IMR-90 (cell line): ENCODE measurements at regions not wholly inside any gene's neighbourhood (a gene's known extent, or its start where the extent isn't known, plus 50 kb on each side); places are given as distances from the start of the nearest gene placed in this dataset.

ENCODE experiments used
- ATAC-seq: fragments of 200-7000 bp; cut with Tn5 transposase; 2 replicates; pipeline ENCODE4 v1.9.1; 2020; ENCODE audit warnings: low read depth, mild to moderate bottlenecking, moderate library complexity
- BruUV-seq: library from RNA; stranded (reverse); fragments of 400-500 nt; replicated peaks from 2 replicates; lab custom pipeline; 2021; lab: Mats Ljungman, UMichigan
- CTCF ChIA-PET: fragments of 300-600 bp; formaldehyde crosslinking; extraction: SDS; loops from one replicate; lab custom pipeline; 2021; ENCODE audit warnings: antibody characterized with exemption; lab: Yijun Ruan, JAX
- POLR2A ChIA-PET: fragments of 300-600 bp; sonication (Branson Sonifier 250); formaldehyde crosslinking; loops from one replicate; lab custom pipeline; 2022; ENCODE audit warnings: antibody characterized with exemption; ENCODE audit not compliant: unreplicated experiment; lab: Charles Lee
- DNase-seq: peaks from one replicate; pipeline ENCODE4 v3.0.0; 2013
- H2AFZ ChIP-seq: replicated peaks from 2 replicates; pipeline ENCODE3; 2013; ENCODE audit warnings: low read length, mild to moderate bottlenecking; ENCODE audit not compliant: poor library complexity
- H2AK5ac ChIP-seq: 2 replicates; pipeline ENCODE4 v1.6.1; 2013; ENCODE audit warnings: low read depth, low read length, inconsistent platforms
- H2AK9ac ChIP-seq: replicated peaks from 2 replicates; pipeline ENCODE3; 2013; ENCODE audit warnings: mild to moderate bottlenecking, low read depth, low read length, moderate library complexity; ENCODE audit not compliant: poor library complexity
- H2BK120ac ChIP-seq: 2 replicates; pipeline ENCODE4 v1.6.1; 2013; ENCODE audit warnings: low read depth, low read length, inconsistent platforms
- H2BK15ac ChIP-seq: 3 replicates; pipeline ENCODE4 v1.6.1; 2013; ENCODE audit warnings: low read depth, low read length, inconsistent platforms
- H2BK20ac ChIP-seq: 2 replicates; pipeline ENCODE4 v1.6.1; 2013; ENCODE audit warnings: low read depth, mild to moderate bottlenecking, inconsistent platforms, low read length, moderate library complexity
- H2BK5ac ChIP-seq: 2 replicates; pipeline ENCODE4 v1.6.1; 2013; ENCODE audit warnings: mild to moderate bottlenecking, low read depth, low read length, inconsistent platforms; ENCODE audit not compliant: poor library complexity, severe bottlenecking
- H3K14ac ChIP-seq: replicated peaks from 2 replicates; pipeline ENCODE4 v1.6.1; 2013; ENCODE audit warnings: low read depth, low read length, inconsistent platforms
- H3K18ac ChIP-seq: 2 replicates; pipeline ENCODE4 v1.6.1; 2013; ENCODE audit warnings: low read depth, low read length, control low read depth
- H3K23ac ChIP-seq: 2 replicates; pipeline ENCODE4 v1.6.1; 2013; ENCODE audit warnings: low read depth, low read length, inconsistent platforms
- H3K27ac ChIP-seq: 2 replicates; pipeline ENCODE4 v1.5.1; 2013; ENCODE audit warnings: mild to moderate bottlenecking, control low read depth, low read length; ENCODE audit not compliant: insufficient read depth
- H3K27me3 ChIP-seq: 2 replicates; pipeline ENCODE4 v1.6.1; 2013; ENCODE audit warnings: low read length; ENCODE audit not compliant: control insufficient read depth, insufficient read depth
- H3K36me3 ChIP-seq: 2 replicates; pipeline ENCODE4 v1.6.1; 2013; ENCODE audit warnings: low read length, mixed read lengths; ENCODE audit not compliant: control insufficient read depth, insufficient read depth
- H3K4ac ChIP-seq: 2 replicates; pipeline ENCODE4 v1.6.1; 2013; ENCODE audit warnings: low read depth, low read length, inconsistent platforms
- H3K4me1 ChIP-seq: 2 replicates; pipeline ENCODE4 v1.6.1; 2013; ENCODE audit warnings: low read length, mixed read lengths; ENCODE audit not compliant: control insufficient read depth, insufficient read depth
- H3K4me2 ChIP-seq: 2 replicates; pipeline ENCODE4 v1.6.1; 2013; ENCODE audit warnings: low read depth, mild to moderate bottlenecking, control low read depth, low read length, moderate library complexity
- H3K4me3 ChIP-seq: 2 replicates; pipeline ENCODE4 v1.5.1; 2013; ENCODE audit warnings: low read depth, mild to moderate bottlenecking, control low read depth, low read length, moderate library complexity; ENCODE audit not compliant: insufficient read depth
- H3K56ac ChIP-seq: 2 replicates; pipeline ENCODE4 v1.6.1; 2013; ENCODE audit warnings: low read length, inconsistent platforms; ENCODE audit not compliant: insufficient read depth; ENCODE audit errors: extremely low read depth
- H3K79me1 ChIP-seq, 2 experiments: 2 replicates each; pipeline ENCODE4 v1.6.1; 2013; ENCODE audit warnings: low read length in 2 of 2, inconsistent platforms in 1 of 2, low read depth in 1 of 2
- H3K9ac ChIP-seq: 2 replicates; pipeline ENCODE4 v1.6.1; 2013; ENCODE audit warnings: low read depth, low read length, control low read depth
- H3K9me1 ChIP-seq: 2 replicates; pipeline ENCODE4 v1.6.1; 2013; ENCODE audit warnings: low read length, inconsistent platforms; ENCODE audit not compliant: insufficient read depth
- H3K9me3 ChIP-seq: 2 replicates; pipeline ENCODE4 v1.6.1; 2013; ENCODE audit warnings: low read length; ENCODE audit not compliant: control insufficient read depth, insufficient read depth
- H4K20me1 ChIP-seq: 2 replicates; pipeline ENCODE4 v1.6.1; 2013; ENCODE audit warnings: low read length, inconsistent platforms; ENCODE audit not compliant: insufficient read depth
- H4K5ac ChIP-seq: 2 replicates; pipeline ENCODE4 v1.6.1; 2013; ENCODE audit warnings: mild to moderate bottlenecking, low read depth, low read length, control low read depth
- H4K8ac ChIP-seq, 2 experiments: 2 replicates each; pipeline ENCODE4 v1.6.1; 2013; ENCODE audit warnings: low read depth in 2 of 2, low read length in 2 of 2, control low read depth in 1 of 2, inconsistent platforms in 1 of 2
- H4K91ac ChIP-seq: 2 replicates; pipeline ENCODE4 v1.6.1; 2013; ENCODE audit warnings: low read depth, low read length, inconsistent platforms; ENCODE audit not compliant: insufficient read depth
- BHLHE40 ChIP-seq: fragments of 150-350 bp; IDR thresholded peaks from 2 replicates; pipeline ENCODE4 v1.6.1; 2016; ENCODE audit warnings: mild to moderate bottlenecking, low read depth, low read length
- CEBPB ChIP-seq: IDR thresholded peaks from 2 replicates; pipeline ENCODE4 v1.6.1; 2012; ENCODE audit warnings: low read depth, low read length, improper control_type of control experiment
- CHD1 ChIP-seq: IDR thresholded peaks from 2 replicates; pipeline ENCODE4 v1.6.1; 2012; ENCODE audit warnings: low read depth, low read length, improper control_type of control experiment
- CTCF ChIP-seq: conservative IDR thresholded peaks from 2 replicates; pipeline ENCODE4 v1.5.1; 2012; ENCODE audit warnings: mild to moderate bottlenecking, low read depth, low read length, improper control_type of control experiment
- MAFK ChIP-seq: IDR thresholded peaks from 2 replicates; pipeline ENCODE4 v1.6.1; 2012; ENCODE audit warnings: low read depth, low read length, improper control_type of control experiment
- NFE2L2 ChIP-seq: fragments of 150-350 bp; IDR thresholded peaks from 2 replicates; pipeline ENCODE4 v1.6.1; 2016; ENCODE audit warnings: low read depth, mild to moderate bottlenecking, low read length
- POLR2A ChIP-seq: IDR thresholded peaks from 2 replicates; pipeline ENCODE4 v1.6.1; 2012; ENCODE audit warnings: mild to moderate bottlenecking, low read depth, low read length
- SMC3 ChIP-seq: fragments of 150-350 bp; IDR thresholded peaks from 2 replicates; pipeline ENCODE4 v1.6.1; 2016; ENCODE audit warnings: low read depth, mild to moderate bottlenecking, antibody characterized with exemption, low read length, moderate library complexity
- WGBS, 2 experiments: methylation state at CpG; one replicate each; pipeline versions ENCODE4 v1.1.5 to v1.1.7; 2013; ENCODE audit warnings: missing lambda C conversion rate in 2 of 2; ENCODE audit not compliant: insufficient read length in 1 of 2; ENCODE audit errors: extremely low coverage in 2 of 2; 5-methylcytosine and 5-hydroxymethylcytosine counted together
- dilution Hi-C: fragments of 300-500 bp; cut with HindIII; formaldehyde crosslinking; loops from one replicate; pipeline ENCODE4 v1.14.3; 2018; ENCODE audit warnings: low sequenced_read_pairs; ENCODE audit not compliant: unreplicated experiment
- in situ Hi-C: fragments of 300-500 bp; cut with MboI; formaldehyde crosslinking; loops from 3 replicates; pipeline ENCODE4 v1.14.3; 2019; ENCODE audit warnings: low sequenced_read_pairs, inconsistent platforms, mixed read lengths
- intact Hi-C: fragments of 100-400 bp; cut with micrococcal nuclease; formaldehyde crosslinking; loops from 2 replicates; pipeline ENCODE4 v1.10.0; 2022
- TF ChIP-seq, protein P1 (sequence below): fragments of 150-350 bp; IDR thresholded peaks from 2 replicates; pipeline ENCODE4 v1.6.1; 2017; ENCODE audit warnings: mild to moderate bottlenecking, antibody characterized with exemption, low read length, low read depth

- Histone ChIP-seq H3K23ac (no peak overlapping the region), H2BK120ac (no peak overlapping the region), H3K4ac (no peak overlapping the region), H2AFZ (no peak overlapping the region), H4K5ac (no peak overlapping the region), H4K8ac (no peak overlapping the region), H3K27ac (no peak overlapping the region), H2BK5ac (no peak overlapping the region), H3K18ac (no peak overlapping the region), H2AK5ac (no peak overlapping the region), H4K20me1 (no peaks in the 10 kb centered on the region), H3K27me3 (no peaks in the 10 kb centered on the region), H3K79me1 (no peaks in the 10 kb centered on the region), H2AK9ac (no peak overlapping the region), H3K14ac (no peak overlapping the region), H2BK15ac (no peak overlapping the region), H3K9me1 (no peaks in the 10 kb centered on the region), H3K56ac (no peak overlapping the region), H2BK20ac (no peak overlapping the region), H3K9me3 (peaks cover 12% of the 10 kb centered on the region), H3K36me3 (no peaks in the 10 kb centered on the region), H3K4me1 (no peaks in the 10 kb centered on the region), H3K4me2 (no peak overlapping the region), H4K91ac (no peak overlapping the region), H3K9ac (no peak overlapping the region), H3K4me3 (no peak overlapping the region)
- DNase-seq (no peak), ATAC-seq (no peak)
- ChIA-PET POLR2A (no interaction called here), CTCF (no interaction called here)
- intact Hi-C loops: no loop called here
- TF ChIP-seq MAFK (no peak), NFE2L2 (no peak), CEBPB (no peak), CTCF (no peak), CHD1 (no peak), POLR2A (no peak), BHLHE40 (no peak), SMC3 (no peak)
- TF ChIP-seq, protein P1, sequence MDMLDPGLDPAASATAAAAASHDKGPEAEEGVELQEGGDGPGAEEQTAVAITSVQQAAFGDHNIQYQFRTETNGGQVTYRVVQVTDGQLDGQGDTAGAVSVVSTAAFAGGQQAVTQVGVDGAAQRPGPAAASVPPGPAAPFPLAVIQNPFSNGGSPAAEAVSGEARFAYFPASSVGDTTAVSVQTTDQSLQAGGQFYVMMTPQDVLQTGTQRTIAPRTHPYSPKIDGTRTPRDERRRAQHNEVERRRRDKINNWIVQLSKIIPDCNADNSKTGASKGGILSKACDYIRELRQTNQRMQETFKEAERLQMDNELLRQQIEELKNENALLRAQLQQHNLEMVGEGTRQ: no peak
- no TSS peak for BruUV-seq
- WGBS, 2 experiments: no CpG with 5 or more reads among the region's 8 CpGs
- in situ Hi-C loops: no loop called here
- dilution Hi-C loops: no loop called here
These were observed 141.2 kb upstream of the ASB18 start for GRCh38 chr2:236405357-236405756.
